GM21717 (cell line): ENCODE measurements at regions not wholly inside any gene's neighbourhood (a gene's known extent, or its start where the extent isn't known, plus 50 kb on each side); places are given as distances from the start of the nearest gene placed in this dataset.
"Not testable (repeated sequence)": the region's sequence is repeated elsewhere in the genome, so short reads cannot be mapped to it uniquely, and the experiment has no call there.

ENCODE experiments used
- ATAC-seq: cut with Tn5 transposase; IDR thresholded peaks from one replicate; pipeline ENCODE4 v1.9.1; 2021; ENCODE audit warnings: mild to moderate bottlenecking, moderate library complexity; ENCODE audit not compliant: unreplicated experiment

GRCh38 chr2:184993746-184994145 lies 395.4 kb downstream of the ZNF804A start:
- no peak for ATAC-seq

GRCh38 chr2:185006481-185006880 lies 408.2 kb downstream of the ZNF804A start:
- no peak for ATAC-seq

- no peak for ATAC-seq
Measured at GRCh38 chr2:185012643-185013042, 414.3 kb downstream of the ZNF804A start.

- ATAC-seq: no peak
Measured at GRCh38 chr2:185014076-185014475, 415.7 kb downstream of the ZNF804A start.

GRCh38 chr2:185025891-185026290 lies 427.6 kb downstream of the ZNF804A start:
- not testable (repeated sequence) for ATAC-seq

GRCh38 chr2:185035906-185036305 lies 437.6 kb downstream of the ZNF804A start:
- no peak for ATAC-seq

GRCh38 chr2:185044323-185044874 lies 446.1 kb downstream of the ZNF804A start:
- ATAC-seq: no peak

- no peak for ATAC-seq
Measured at GRCh38 chr2:185050804-185051203, 452.5 kb downstream of the ZNF804A start.

- no peak for ATAC-seq
Measured at GRCh38 chr2:185063761-185064160, 465.4 kb downstream of the ZNF804A start.

- no peak for ATAC-seq
Measured at GRCh38 chr2:185066128-185066527, 467.8 kb downstream of the ZNF804A start.

GRCh38 chr2:185069107-185069506 lies 470.8 kb downstream of the ZNF804A start:
- no peak for ATAC-seq

GRCh38 chr2:185074156-185074555 lies 475.8 kb downstream of the ZNF804A start:
- ATAC-seq: no peak

- no peak for ATAC-seq
Measured at GRCh38 chr2:185082749-185083148, 484.4 kb downstream of the ZNF804A start.

GRCh38 chr2:185108588-185108987 lies 510.3 kb downstream of the ZNF804A start:
- ATAC-seq: no peak

GRCh38 chr2:185127412-185127811 lies 529.1 kb downstream of the ZNF804A start:
- no peak for ATAC-seq

- no peak for ATAC-seq
Measured at GRCh38 chr2:185128346-185128745, 530.0 kb downstream of the ZNF804A start.

GRCh38 chr2:185128996-185129395 lies 530.7 kb downstream of the ZNF804A start:
- no peak for ATAC-seq

- no peak for ATAC-seq
Measured at GRCh38 chr2:185130685-185131084, 532.4 kb downstream of the ZNF804A start.

- ATAC-seq: no peak
Measured at GRCh38 chr2:185132501-185133041, 534.2 kb downstream of the ZNF804A start.

GRCh38 chr2:185137700-185138099 lies 539.4 kb downstream of the ZNF804A start:
- ATAC-seq: no peak

- ATAC-seq: no peak
Measured at GRCh38 chr2:185142677-185143076, 544.3 kb downstream of the ZNF804A start.

- ATAC-seq: no peak
Measured at GRCh38 chr2:185144159-185144919, 546.0 kb downstream of the ZNF804A start.
